Upper lobe of left lung (tissue), 6 donors: ENCODE measurements at regions not wholly inside any gene's neighbourhood (a gene's known extent, or its start where the extent isn't known, plus 50 kb on each side); places are given as distances from the start of the nearest gene placed in this dataset.

Source experiments
- ATAC-seq, 2 donors: fragments of 200-7000 bp; cut with Tn5 transposase; one replicate each; pipeline ENCODE4 v1.9.1; 2022; ENCODE audit warnings: mild to moderate bottlenecking in 2 of 2, moderate library complexity in 2 of 2; ENCODE audit not compliant: low FRiP score in 2 of 2
- DNase-seq, 2 donors: peaks; one replicate each; pipeline ENCODE4 v3.0.0-alpha.2; 2019 to 2020
- H3K27ac ChIP-seq, 4 donors: fragments of 200-600 bp; sonication (generic); one replicate each; pipeline ENCODE4 v1.5.1; 2016 to 2019
- H3K27me3 ChIP-seq, 4 donors: fragments of 200-600 bp; sonication (generic); one replicate each; pipeline ENCODE4 v1.5.1; 2017 to 2019
- H3K36me3 ChIP-seq, 4 donors: fragments of 200-600 bp; sonication (generic); one replicate each; pipeline ENCODE4 v1.5.1; 2016 to 2019
- H3K4me1 ChIP-seq, 4 donors: fragments of 200-600 bp; sonication (generic); one replicate each; pipeline ENCODE4 v1.5.1; 2018 to 2019
- H3K4me3 ChIP-seq, 4 donors: fragments of 200-600 bp; sonication (generic); one replicate each; pipeline ENCODE4 v1.5.1; 2017 to 2019; ENCODE audit warnings: mild to moderate bottlenecking in 2 of 4, moderate library complexity in 1 of 4
- H3K9me3 ChIP-seq, 4 donors: fragments of 200-600 bp; sonication (generic); one replicate each; pipeline ENCODE4 v1.5.1; 2018 to 2019
- EP300 ChIP-seq, 4 donors: sonication (generic); formaldehyde crosslinking; IDR thresholded peaks; one replicate each; pipeline ENCODE4 v1.5.1; 2017; ENCODE audit warnings: antibody characterized with exemption in 4 of 4, control low read depth in 2 of 4
- POLR2A ChIP-seq, 4 donors: fragments of 450-650 bp; IDR thresholded peaks; one replicate each; pipeline ENCODE4 v1.5.1; 2016 to 2017; ENCODE audit warnings: antibody characterized with exemption in 4 of 4, mild to moderate bottlenecking in 2 of 4
- POLR2AphosphoS5 ChIP-seq, 2 donors: sonication (generic); formaldehyde crosslinking; IDR thresholded peaks; one replicate each; pipeline ENCODE4 v1.5.1; 2017; ENCODE audit warnings: antibody characterized with exemption in 2 of 2
- WGBS, 2 donors: methylation state at CpG; one replicate each; pipeline ENCODE4 v1.1.5; 2017 to 2018; 5-methylcytosine and 5-hydroxymethylcytosine counted together
- TF ChIP-seq, protein P1 (sequence below), 6 experiments: fragments of 450-650 bp in 4 of 6; fragments of 200-600 bp in 2 of 6; sonication (generic) in 2 of 6; IDR thresholded peaks; one replicate each; pipeline ENCODE4 v1.5.1; 2016 to 2019; ENCODE audit warnings: antibody characterized with exemption in 6 of 6
- donor health status: DM: no; HTN: no; CAD: no; lungs with moderate emphysema.
- donor health status: DM: no; HTN: yes; CAD: no; lungs with severe emphysema.

DNA sequence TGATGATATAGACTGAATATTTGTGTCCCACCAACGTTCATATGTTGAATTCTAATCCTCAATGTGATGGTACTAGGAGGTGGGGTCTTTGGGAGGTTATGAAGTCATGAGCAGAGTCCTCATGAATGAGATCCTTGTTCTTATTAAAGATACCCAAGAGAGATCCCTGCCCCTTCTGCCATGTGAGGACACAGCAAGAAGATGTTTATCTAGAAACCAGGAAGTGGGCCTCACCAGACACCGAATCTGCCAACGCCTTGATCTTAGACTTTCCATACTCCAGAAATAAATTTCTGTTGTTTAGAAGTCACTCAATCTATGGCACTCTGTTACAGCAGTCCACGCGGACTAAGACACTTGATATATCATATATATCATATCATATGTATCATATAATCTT is 67.7 kb upstream of the GCM1 start:
- TF ChIP-seq POLR2A (IDR thresholded peaks at IDR 0.05) (no peak), POLR2AphosphoS5 (IDR thresholded peaks at IDR 0.05) (no peak), EP300 (IDR thresholded peaks at IDR 0.05) (no peak)
- TF ChIP-seq, protein P1, sequence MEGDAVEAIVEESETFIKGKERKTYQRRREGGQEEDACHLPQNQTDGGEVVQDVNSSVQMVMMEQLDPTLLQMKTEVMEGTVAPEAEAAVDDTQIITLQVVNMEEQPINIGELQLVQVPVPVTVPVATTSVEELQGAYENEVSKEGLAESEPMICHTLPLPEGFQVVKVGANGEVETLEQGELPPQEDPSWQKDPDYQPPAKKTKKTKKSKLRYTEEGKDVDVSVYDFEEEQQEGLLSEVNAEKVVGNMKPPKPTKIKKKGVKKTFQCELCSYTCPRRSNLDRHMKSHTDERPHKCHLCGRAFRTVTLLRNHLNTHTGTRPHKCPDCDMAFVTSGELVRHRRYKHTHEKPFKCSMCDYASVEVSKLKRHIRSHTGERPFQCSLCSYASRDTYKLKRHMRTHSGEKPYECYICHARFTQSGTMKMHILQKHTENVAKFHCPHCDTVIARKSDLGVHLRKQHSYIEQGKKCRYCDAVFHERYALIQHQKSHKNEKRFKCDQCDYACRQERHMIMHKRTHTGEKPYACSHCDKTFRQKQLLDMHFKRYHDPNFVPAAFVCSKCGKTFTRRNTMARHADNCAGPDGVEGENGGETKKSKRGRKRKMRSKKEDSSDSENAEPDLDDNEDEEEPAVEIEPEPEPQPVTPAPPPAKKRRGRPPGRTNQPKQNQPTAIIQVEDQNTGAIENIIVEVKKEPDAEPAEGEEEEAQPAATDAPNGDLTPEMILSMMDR (IDR thresholded peaks at IDR 0.05): no peak
- Histone ChIP-seq H3K27ac (no peak overlapping the region), H3K27me3 (no peaks in the 10 kb centered on the region), H3K9me3 (peaks cover 0 to 6% (median 0%) of the 10 kb centered on the region in 4 donors), H3K4me1 (no peaks in the 10 kb centered on the region), H3K36me3 (no peaks in the 10 kb centered on the region), H3K4me3 (no peak overlapping the region)
- WGBS, 2 donors: 52 to 53% methylated on average over 5 of the region's 5 CpGs
- DNase-seq (no peak), ATAC-seq (no peak)

DNA sequence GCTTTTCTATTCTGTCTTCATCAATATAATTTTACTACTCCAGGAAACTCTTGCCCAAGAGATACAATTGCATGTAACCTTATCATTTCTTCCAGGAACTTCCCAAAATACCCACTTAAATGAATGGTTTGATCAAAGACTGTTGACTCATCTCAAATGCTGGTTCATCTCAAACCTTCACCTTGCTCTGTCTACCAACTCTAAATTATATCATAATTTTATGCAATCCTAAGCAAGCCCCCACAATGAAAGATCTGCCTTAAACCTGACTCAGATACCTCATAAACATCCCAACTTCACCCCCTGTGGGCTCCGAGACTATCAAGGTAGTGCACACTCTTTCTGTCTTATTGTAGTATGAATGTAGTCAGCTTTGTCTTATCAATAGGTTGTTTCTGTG is 65.5 kb upstream of the GCM1 start:
- TF ChIP-seq EP300 (IDR thresholded peaks at IDR 0.05): no peak
- no peak for TF ChIP-seq POLR2AphosphoS5 (IDR thresholded peaks at IDR 0.05)
- TF ChIP-seq, protein P1 (IDR thresholded peaks at IDR 0.05): no peak
- no peak for TF ChIP-seq POLR2A (IDR thresholded peaks at IDR 0.05)
- no peak overlapping the region for H3K27ac ChIP-seq
- H3K9me3 ChIP-seq: peaks cover 0 to 6% (median 0%) of the 10 kb centered on the region in 4 donors
- H3K27me3 ChIP-seq: no peaks in the 10 kb centered on the region
- WGBS, 2 donors: 0 to 94% methylated on average over 1 of the region's 1 CpG
- no peak overlapping the region for H3K4me3 ChIP-seq
- H3K36me3 ChIP-seq: no peaks in the 10 kb centered on the region
- H3K4me1 ChIP-seq: no peaks in the 10 kb centered on the region
- no peak for DNase-seq
- no peak for ATAC-seq

DNA sequence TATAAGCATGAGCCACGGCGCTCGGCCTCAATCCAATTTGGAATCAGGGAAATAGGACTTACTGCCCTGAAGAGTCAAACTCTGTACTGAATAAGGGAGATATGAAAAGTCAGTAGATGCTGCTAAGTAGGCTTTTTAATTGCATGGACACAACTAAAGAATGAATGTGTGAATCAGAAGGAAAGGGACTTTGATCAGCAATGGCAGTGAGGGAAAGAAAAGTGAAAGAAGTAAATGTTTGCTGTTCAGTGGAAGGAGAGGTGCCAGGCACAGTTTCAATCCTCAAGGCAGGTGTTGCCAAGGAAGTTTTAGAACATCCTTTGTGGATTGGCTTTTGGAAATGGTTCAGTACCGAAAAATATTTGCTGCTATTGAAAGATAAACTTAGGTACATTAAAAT is 62.2 kb upstream of the GCM1 start:
- no peak for ATAC-seq
- 92 to 94% methylated on average over 4 of the region's 4 CpGs for WGBS, 2 donors
- no peak for DNase-seq

DNA sequence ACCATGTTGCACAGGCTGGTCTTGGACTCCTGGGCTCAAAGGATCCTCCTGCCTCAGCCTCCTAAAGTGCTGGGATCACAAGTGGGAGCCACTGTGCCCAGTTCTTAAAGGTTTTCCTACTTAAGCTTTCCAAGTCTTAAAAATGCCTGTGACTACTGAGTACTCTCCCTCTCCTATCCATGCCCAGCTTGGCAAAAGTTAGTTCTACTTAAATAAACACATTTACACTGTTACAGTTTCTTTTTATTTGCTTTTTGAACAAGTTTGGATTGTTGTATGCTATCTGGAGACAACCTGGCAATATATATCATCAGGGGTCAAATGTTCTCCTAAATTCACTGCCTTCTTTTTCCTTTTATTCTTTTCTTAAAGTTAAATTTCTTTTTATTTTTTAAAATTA is 61.0 kb upstream of the GCM1 start:
- H3K27ac ChIP-seq: no peak overlapping the region
- no peaks in the 10 kb centered on the region for H3K36me3 ChIP-seq
- ATAC-seq (no peak), DNase-seq (no peak)
- H3K4me3 ChIP-seq: no peak overlapping the region
- H3K27me3 ChIP-seq: no peaks in the 10 kb centered on the region
- TF ChIP-seq EP300 (IDR thresholded peaks at IDR 0.05) (no peak), POLR2AphosphoS5 (IDR thresholded peaks at IDR 0.05) (no peak), POLR2A (IDR thresholded peaks at IDR 0.05) (no peak)
- TF ChIP-seq, protein P1 (IDR thresholded peaks at IDR 0.05): no peak
- H3K4me1 ChIP-seq: no peaks in the 10 kb centered on the region
- H3K9me3 ChIP-seq: peaks cover 0 to 6% (median 0%) of the 10 kb centered on the region in 4 donors

More for the DNA sequence above, 62.2 kb upstream of the GCM1 start:
- Histone ChIP-seq H3K36me3 (no peaks in the 10 kb centered on the region), H3K27ac (no peak overlapping the region), H3K4me1 (no peaks in the 10 kb centered on the region), H3K4me3 (no peak overlapping the region), H3K27me3 (no peaks in the 10 kb centered on the region), H3K9me3 (peaks cover 0 to 6% (median 0%) of the 10 kb centered on the region in 4 donors)
- TF ChIP-seq POLR2AphosphoS5 (IDR thresholded peaks at IDR 0.05) (no peak), EP300 (IDR thresholded peaks at IDR 0.05) (no peak), POLR2A (IDR thresholded peaks at IDR 0.05) (no peak)
- TF ChIP-seq, protein P1 (IDR thresholded peaks at IDR 0.05): no peak

DNA sequence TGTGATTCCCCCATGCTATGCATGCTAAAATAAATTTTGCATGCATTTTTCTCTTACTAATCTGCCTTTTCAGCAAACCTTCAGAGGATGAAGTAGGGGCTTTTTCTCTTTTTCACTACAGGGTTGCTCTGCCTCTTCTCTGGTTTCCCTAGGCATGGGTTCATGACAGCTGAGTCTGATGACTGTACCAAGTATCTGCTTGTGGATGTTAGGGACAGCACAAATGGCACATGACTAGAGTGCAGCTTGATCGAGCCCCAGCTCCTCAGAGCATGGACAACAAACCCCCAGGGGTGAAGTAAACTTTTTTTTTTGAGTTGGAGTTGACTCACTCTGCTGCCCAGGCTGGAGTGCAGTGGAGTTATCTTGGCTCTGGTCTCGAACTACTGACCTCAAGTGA is 57.1 kb upstream of the GCM1 start:
- no peak overlapping the region for H3K27ac ChIP-seq
- WGBS, 2 donors: 67 to 72% methylated on average over 2 of the region's 2 CpGs
- DNase-seq: no peak
- no peak for ATAC-seq
- no peaks in the 10 kb centered on the region for H3K27me3 ChIP-seq
- H3K4me3 ChIP-seq: no peak overlapping the region
- H3K9me3 ChIP-seq: no peaks in the 10 kb centered on the region
- H3K36me3 ChIP-seq: no peaks in the 10 kb centered on the region
- H3K4me1 ChIP-seq: no peaks in the 10 kb centered on the region
- no peak for TF ChIP-seq POLR2A (IDR thresholded peaks at IDR 0.05)
- no peak for TF ChIP-seq POLR2AphosphoS5 (IDR thresholded peaks at IDR 0.05)
- TF ChIP-seq EP300 (IDR thresholded peaks at IDR 0.05): no peak
- TF ChIP-seq, protein P1 (IDR thresholded peaks at IDR 0.05): no peak
